Hematopoietic multipotent progenitor cell treated with erythropoietin and hydrocortisone succinate and interleukin-3 and kit ligand, for 8 days (in vitro differentiated cells): ENCODE measurements at regions not wholly inside any gene's neighbourhood (a gene's known extent, or its start where the extent isn't known, plus 50 kb on each side); places are given as distances from the start of the nearest gene placed in this dataset.

Source experiments
- DNase-seq: peaks from one replicate; pipeline ENCODE4 v3.0.0-alpha.2; 2015

DNA sequence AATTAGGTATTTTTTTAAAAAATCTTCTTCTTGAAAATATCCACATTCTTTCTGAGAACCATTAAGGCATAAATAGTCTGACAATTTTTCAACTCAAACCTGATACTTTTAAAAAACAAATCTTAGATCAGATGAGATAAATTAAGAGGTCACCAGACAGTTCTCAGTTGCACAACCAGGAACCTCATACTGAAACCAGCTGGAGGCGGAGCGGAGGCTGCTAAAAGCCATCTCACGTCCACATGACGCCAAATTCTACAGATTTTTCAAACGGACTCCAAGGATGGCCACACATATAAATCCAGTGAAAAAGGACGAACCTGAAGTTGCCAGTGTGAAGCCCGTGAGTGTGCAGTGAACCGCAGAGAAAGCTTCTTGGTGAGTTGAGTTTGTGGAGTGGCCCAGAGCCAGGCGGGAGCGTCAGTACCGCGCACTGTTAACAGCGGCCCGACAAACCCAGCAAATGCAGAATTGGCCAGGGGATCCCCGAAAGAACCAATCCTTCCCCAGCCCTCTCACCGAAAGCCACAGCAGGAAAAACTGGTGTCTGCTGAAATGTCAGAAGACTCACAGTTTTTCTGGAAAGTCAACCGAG is 53.1 kb upstream of the BBS5 start:
- DNase-seq: no peak

- DNase-seq: no peak
These were observed 57.2 kb upstream of the BBS5 start for GRCh38 chr2:169422120-169422519.

- DNase-seq: peak; percentile 65
These were observed 53.0 kb upstream of the LRP2 start for GRCh38 chr2:169415233-169415748.
